Right lobe of liver (tissue), 6 donors: ENCODE measurements at regions not wholly inside any gene's neighbourhood (a gene's known extent, or its start where the extent isn't known, plus 50 kb on each side); places are given as distances from the start of the nearest gene placed in this dataset.

Experiments
- ATAC-seq, 4 donors: fragments of 200-7000 bp; cut with Tn5 transposase; one replicate each; pipeline ENCODE4 v1.9.1; 2020; ENCODE audit warnings: mild to moderate bottlenecking in 4 of 4, moderate library complexity in 4 of 4
- DNase-seq, 3 donors: peaks; one replicate each; pipeline ENCODE4 v3.0.0-alpha.2; 2020
- H3K27ac ChIP-seq, 3 donors: fragments of 200-600 bp; one replicate each; pipeline ENCODE4 v1.8.0; 2022
- H3K27me3 ChIP-seq, 2 donors: fragments of 200-600 bp; one replicate each; pipeline ENCODE4 v1.8.0; 2022
- H3K36me3 ChIP-seq, 4 donors: fragments of 200-600 bp; sonication (generic) in 1 of 4; one replicate each; pipeline versions ENCODE4 v1.5.1 to v1.8.0; 2017 to 2022; ENCODE audit warnings: control low read depth in 1 of 4
- H3K4me1 ChIP-seq, 4 donors: fragments of 200-600 bp; sonication (generic) in 1 of 4; one replicate each; pipeline versions ENCODE4 v1.5.1 to v1.8.0; 2017 to 2022; ENCODE audit warnings: control low read depth in 1 of 4
- H3K4me3 ChIP-seq, 3 donors: fragments of 200-600 bp; one replicate each; pipeline ENCODE4 v1.8.0; 2022
- H3K9me3 ChIP-seq, 4 donors: fragments of 200-600 bp; sonication (generic) in 1 of 4; one replicate each; pipeline versions ENCODE4 v1.5.1 to v1.8.0; 2017 to 2022; ENCODE audit warnings: control low read depth in 1 of 4
- POLR2A ChIP-seq: fragments of 450-650 bp; IDR thresholded peaks from one replicate; pipeline ENCODE4 v1.6.1; 2017; ENCODE audit warnings: antibody characterized with exemption, mild to moderate bottlenecking
- WGBS: methylation state at CpG from one replicate; pipeline ENCODE4 v1.1.6; 2018; ENCODE audit warnings: low coverage, low lambda C conversion rate; ENCODE audit not compliant: insufficient coverage; ENCODE audit errors: missing lambda C conversion rate; 5-methylcytosine and 5-hydroxymethylcytosine counted together
- intact Hi-C, 2 donors: fragments of 100-400 bp; cut with DNase I; formaldehyde crosslinking; loops; one replicate each; pipeline versions ENCODE4 v1.11.2 to v1.14.1; 2022
- TF ChIP-seq, protein P1 (sequence below), 4 donors: fragments of 200-600 bp in 3 of 4; fragments of 450-650 bp in 1 of 4; IDR thresholded peaks; one replicate each; pipeline versions ENCODE4 v1.5.1 to v1.8.0; 2016 to 2022; ENCODE audit warnings: antibody characterized with exemption in 4 of 4, mild to moderate bottlenecking in 2 of 4
- donor health status: DM: no; HTN: yes; CAD: no.
- donor health status: DM: no; HTN: no; CAD: no.
- donor health status: DM: no; HTN: no; CAD: no.
- donor health status: DM: no; HTN: yes; CAD: no.
- donor health status: DM: no; HTN: yes; CAD: no.

DNA sequence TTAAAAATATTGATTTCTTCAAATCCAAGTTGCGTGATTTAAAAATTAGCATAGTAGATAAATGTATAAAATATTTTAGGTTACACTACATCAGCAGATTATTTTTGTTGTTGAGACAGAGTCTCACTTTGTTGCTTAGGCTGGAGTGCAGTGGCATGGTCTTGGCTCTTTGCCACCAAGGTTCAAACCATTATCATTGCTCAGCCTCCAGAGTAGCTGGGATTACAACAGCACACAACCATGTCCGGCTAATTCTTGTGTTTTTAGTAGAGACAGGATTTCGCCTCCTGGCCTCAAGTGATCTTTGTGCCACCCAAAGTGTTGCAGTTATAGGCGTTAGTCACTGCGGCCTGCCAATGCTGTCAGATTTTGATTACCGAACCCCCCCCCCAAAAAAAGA lies 1390.5 kb upstream of the TENM3 start:
- DNase-seq (no peak), ATAC-seq (no peak)
- no peaks in the 10 kb centered on the region for H3K9me3 ChIP-seq
- H3K27ac ChIP-seq: no peak overlapping the region
- no peak overlapping the region for H3K4me3 ChIP-seq
- H3K4me1 ChIP-seq: no peaks in the 10 kb centered on the region
- intact Hi-C loops: no loop called here
- H3K36me3 ChIP-seq: no peaks in the 10 kb centered on the region
- TF ChIP-seq POLR2A: no peak
- TF ChIP-seq, protein P1, sequence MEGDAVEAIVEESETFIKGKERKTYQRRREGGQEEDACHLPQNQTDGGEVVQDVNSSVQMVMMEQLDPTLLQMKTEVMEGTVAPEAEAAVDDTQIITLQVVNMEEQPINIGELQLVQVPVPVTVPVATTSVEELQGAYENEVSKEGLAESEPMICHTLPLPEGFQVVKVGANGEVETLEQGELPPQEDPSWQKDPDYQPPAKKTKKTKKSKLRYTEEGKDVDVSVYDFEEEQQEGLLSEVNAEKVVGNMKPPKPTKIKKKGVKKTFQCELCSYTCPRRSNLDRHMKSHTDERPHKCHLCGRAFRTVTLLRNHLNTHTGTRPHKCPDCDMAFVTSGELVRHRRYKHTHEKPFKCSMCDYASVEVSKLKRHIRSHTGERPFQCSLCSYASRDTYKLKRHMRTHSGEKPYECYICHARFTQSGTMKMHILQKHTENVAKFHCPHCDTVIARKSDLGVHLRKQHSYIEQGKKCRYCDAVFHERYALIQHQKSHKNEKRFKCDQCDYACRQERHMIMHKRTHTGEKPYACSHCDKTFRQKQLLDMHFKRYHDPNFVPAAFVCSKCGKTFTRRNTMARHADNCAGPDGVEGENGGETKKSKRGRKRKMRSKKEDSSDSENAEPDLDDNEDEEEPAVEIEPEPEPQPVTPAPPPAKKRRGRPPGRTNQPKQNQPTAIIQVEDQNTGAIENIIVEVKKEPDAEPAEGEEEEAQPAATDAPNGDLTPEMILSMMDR (IDR thresholded peaks at IDR 0.05): no peak
- 47% methylated on average over 6 of the region's 6 CpGs for WGBS
- H3K27me3 ChIP-seq: no peaks in the 10 kb centered on the region

DNA sequence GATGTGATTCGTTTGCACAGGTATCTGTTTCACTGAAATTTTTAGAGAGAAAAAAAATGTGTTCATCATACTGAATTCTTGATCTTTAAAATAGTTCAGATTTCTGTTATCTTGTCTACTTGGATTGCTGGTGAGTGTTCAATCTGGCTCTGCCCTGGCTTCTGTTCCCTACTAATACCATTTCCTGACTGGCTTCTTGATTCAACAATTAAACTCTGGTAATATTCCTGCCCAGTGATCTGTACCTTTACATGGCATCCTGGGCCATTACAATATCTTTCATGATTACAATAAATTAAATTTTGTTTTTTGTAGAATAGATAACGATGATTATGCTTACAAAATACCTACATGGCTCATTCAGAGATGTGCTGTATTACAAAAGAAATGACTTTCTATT lies 1388.0 kb upstream of the TENM3 start:
- H3K27me3 ChIP-seq: no peaks in the 10 kb centered on the region
- H3K27ac ChIP-seq: no peak overlapping the region
- DNase-seq (no peak), ATAC-seq (no peak)
- no peaks in the 10 kb centered on the region for H3K4me1 ChIP-seq
- intact Hi-C loops: no loop called here
- no peak overlapping the region for H3K4me3 ChIP-seq
- no peak for TF ChIP-seq POLR2A
- TF ChIP-seq, protein P1 (IDR thresholded peaks at IDR 0.05): no peak
- WGBS: 35% methylated on average over 2 of the region's 2 CpGs
- no peaks in the 10 kb centered on the region for H3K36me3 ChIP-seq
- no peaks in the 10 kb centered on the region for H3K9me3 ChIP-seq

DNA sequence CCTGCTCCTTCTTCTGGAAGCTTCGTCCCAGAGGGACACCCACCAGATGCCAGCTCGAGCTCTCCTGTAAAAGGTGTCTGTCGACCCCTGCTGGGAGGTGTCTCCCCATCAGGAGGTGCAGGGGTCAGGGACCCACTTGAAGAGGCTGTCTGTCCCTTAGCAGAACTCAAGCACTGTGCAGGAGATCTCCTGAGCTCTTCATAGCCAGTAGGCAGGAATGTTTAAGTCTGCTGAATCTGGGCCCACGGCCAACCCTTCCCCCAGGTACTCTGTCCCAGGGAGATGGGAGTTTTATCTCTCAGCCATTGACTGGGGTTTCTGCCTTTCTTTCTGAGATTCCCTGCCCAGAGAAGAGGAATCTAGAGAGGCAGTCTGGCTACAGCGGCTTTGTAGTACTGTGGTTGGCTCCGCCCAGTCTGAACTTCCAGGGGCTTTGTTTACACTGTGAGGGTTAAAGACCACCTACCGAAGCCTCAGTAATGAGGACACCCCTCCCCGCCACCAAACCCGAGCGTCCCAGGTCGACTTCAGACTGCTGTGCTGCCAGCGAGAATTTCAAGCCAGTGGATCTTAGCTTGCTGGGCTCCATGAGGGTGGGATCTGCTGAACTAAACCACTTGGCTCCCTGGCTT lies 1383.0 kb upstream of the TENM3 start:
- Histone ChIP-seq H3K36me3 (no peaks in the 10 kb centered on the region), H3K9me3 (no peaks in the 10 kb centered on the region), H3K27ac (no peak overlapping the region), H3K27me3 (no peaks in the 10 kb centered on the region), H3K4me3 (no peak overlapping the region), H3K4me1 (no peaks in the 10 kb centered on the region)
- intact Hi-C loops: no loop called here
- ATAC-seq (no peak), DNase-seq (no peak)
- WGBS: 42% methylated on average over 5 of the region's 12 CpGs
- TF ChIP-seq, protein P1 (IDR thresholded peaks at IDR 0.05): no peak
- no peak for TF ChIP-seq POLR2A

DNA sequence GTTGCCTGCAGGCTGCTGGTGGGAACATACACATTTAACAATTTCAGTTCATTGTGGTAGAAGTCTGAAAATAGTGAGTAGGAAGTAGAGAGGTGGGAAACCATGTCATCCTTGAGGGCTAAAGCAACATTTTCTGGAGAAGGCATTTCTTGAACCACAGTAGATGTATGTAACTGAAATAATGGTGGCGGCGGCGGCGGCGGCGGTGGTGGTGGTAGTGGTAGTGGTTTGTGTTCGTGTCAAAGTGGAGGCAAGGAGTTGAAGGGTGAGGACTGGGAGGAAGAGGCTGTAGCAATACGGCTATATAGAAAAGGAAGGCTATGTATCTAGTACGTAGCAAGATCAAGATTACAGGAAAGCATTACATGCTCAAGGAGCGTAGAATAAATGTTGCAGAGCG lies 1381.6 kb upstream of the TENM3 start:
- intact Hi-C loops: no loop called here
- DNase-seq: no peak
- ATAC-seq: no peak

More for the DNA sequence above, 1381.6 kb upstream of the TENM3 start:
- 71% methylated on average over 11 of the region's 11 CpGs for WGBS
- H3K9me3 ChIP-seq: no peaks in the 10 kb centered on the region
- H3K4me1 ChIP-seq: no peaks in the 10 kb centered on the region
- H3K4me3 ChIP-seq: no peak overlapping the region
- H3K36me3 ChIP-seq: no peaks in the 10 kb centered on the region
- no peaks in the 10 kb centered on the region for H3K27me3 ChIP-seq
- H3K27ac ChIP-seq: no peak overlapping the region
- TF ChIP-seq, protein P1 (IDR thresholded peaks at IDR 0.05): no peak
- no peak for TF ChIP-seq POLR2A
